GM21381 (cell line): ENCODE measurements at regions not wholly inside any gene's neighbourhood (a gene's known extent, or its start where the extent isn't known, plus 50 kb on each side); places are given as distances from the start of the nearest gene placed in this dataset.

ENCODE experiments used
- ATAC-seq: cut with Tn5 transposase; IDR thresholded peaks from one replicate; pipeline ENCODE4 v1.9.1; 2021; ENCODE audit warnings: mild to moderate bottlenecking, moderate library complexity; ENCODE audit not compliant: unreplicated experiment

GRCh38 chr10:78973901-78974616 is 94.7 kb upstream of the ZMIZ1 start:
- ATAC-seq = no peak

GRCh38 chr10:78974617-78975317 is 94.0 kb upstream of the ZMIZ1 start:
- ATAC-seq = no peak

GRCh38 chr10:78975926-78976325 is 92.8 kb upstream of the ZMIZ1 start:
- ATAC-seq = no peak

- no peak for ATAC-seq
Observed at GRCh38 chr10:78976825-78977755, 91.7 kb upstream of the ZMIZ1 start.

GRCh38 chr10:78979938-78980337 is 88.8 kb upstream of the ZMIZ1 start:
- ATAC-seq = no peak

GRCh38 chr10:78980354-78980753 is 88.4 kb upstream of the ZMIZ1 start:
- no peak for ATAC-seq

- ATAC-seq = no peak
Observed at GRCh38 chr10:78980815-78981214, 88.0 kb upstream of the ZMIZ1 start.

GRCh38 chr10:78981257-78981969 is 87.4 kb upstream of the ZMIZ1 start:
- peak; percentile 76 for ATAC-seq

GRCh38 chr10:78981970-78982281 is 86.8 kb upstream of the ZMIZ1 start:
- ATAC-seq = no peak

GRCh38 chr10:78982726-78983125 is 86.0 kb upstream of the ZMIZ1 start:
- no peak for ATAC-seq

- no peak for ATAC-seq
Observed at GRCh38 chr10:78983608-78984007, 85.2 kb upstream of the ZMIZ1 start.

GRCh38 chr10:78985973-78986818 is 82.6 kb upstream of the ZMIZ1 start:
- ATAC-seq = no peak

GRCh38 chr10:78991187-78991586 is 77.6 kb upstream of the ZMIZ1 start:
- peak; percentile 70 for ATAC-seq

- ATAC-seq = no peak
Observed at GRCh38 chr10:78992333-78992732, 76.4 kb upstream of the ZMIZ1 start.

- no peak for ATAC-seq
Observed at GRCh38 chr10:78993261-78993945, 75.4 kb upstream of the ZMIZ1 start.

- no peak for ATAC-seq
Observed at GRCh38 chr10:78995987-78996791, 72.6 kb upstream of the ZMIZ1 start.

GRCh38 chr10:78996792-78997129 is 72.0 kb upstream of the ZMIZ1 start:
- ATAC-seq = no peak

GRCh38 chr10:78997635-78998618 is 70.8 kb upstream of the ZMIZ1 start:
- ATAC-seq = no peak
